Psoas muscle (tissue), 7 donors: ENCODE measurements at regions not wholly inside any gene's neighbourhood (a gene's known extent, or its start where the extent isn't known, plus 50 kb on each side); places are given as distances from the start of the nearest gene placed in this dataset.
"Not testable (repeated sequence)": the region's sequence is repeated elsewhere in the genome, so short reads cannot be mapped to it uniquely, and the experiment has no call there.

Source experiments
- ATAC-seq, 4 donors: fragments of 200-7000 bp; cut with Tn5 transposase; one replicate each; pipeline ENCODE4 v1.9.1; 2020; ENCODE audit warnings: moderate library complexity in 3 of 4, mild to moderate bottlenecking in 2 of 4
- DNase-seq, 2 donors: peaks; one replicate each; pipeline ENCODE4 v3.0.0-alpha.2; 2020
- H3K27ac ChIP-seq: fragments of 200-600 bp; one replicate; pipeline ENCODE4 v1.8.0; 2022
- H3K27me3 ChIP-seq, 3 donors: fragments of 200-600 bp in 1 of 3; one replicate each; pipeline versions ENCODE4 v1.6.1 to v1.8.0; 2013 to 2022; ENCODE audit warnings: low read length in 2 of 3, mild to moderate bottlenecking in 2 of 3, moderate library complexity in 1 of 3; ENCODE audit not compliant: insufficient read depth in 3 of 3
- H3K36me3 ChIP-seq, 2 donors: fragments of 200-600 bp in 1 of 2; one replicate each; pipeline versions ENCODE4 v1.6.1 to v1.8.0; 2013 to 2022; ENCODE audit warnings: low read depth in 1 of 2, mild to moderate bottlenecking in 1 of 2, moderate library complexity in 1 of 2; ENCODE audit not compliant: insufficient read depth in 1 of 2
- H3K4me1 ChIP-seq: fragments of 200-600 bp; one replicate; pipeline ENCODE4 v1.8.0; 2022
- H3K4me3 ChIP-seq: fragments of 200-600 bp; one replicate; pipeline ENCODE4 v1.8.0; 2022; ENCODE audit warnings: mild to moderate bottlenecking
- H3K9me3 ChIP-seq: fragments of 200-600 bp; one replicate; pipeline ENCODE4 v1.8.0; 2022
- CTCF ChIP-seq: fragments of 200-600 bp; IDR thresholded peaks from one replicate; pipeline ENCODE4 v1.8.0; 2022; ENCODE audit warnings: antibody characterized with exemption
- WGBS, 3 donors: extraction: QIAGEN DNeasy Blood & Tissue Kit; methylation state at CpG; one replicate each; pipeline versions ENCODE4 v1.1.6 to v1.1.7; 2013; 5-methylcytosine and 5-hydroxymethylcytosine counted together
- intact Hi-C, 2 donors: fragments of 100-400 bp; cut with DNase I; formaldehyde crosslinking; loops; one replicate each; pipeline versions ENCODE4 v1.11.0 to v1.14.2; 2022
- donor health status: healthy with polysubstance abuse.
- donor health status: DM: no; HTN: no; CAD: no; lungs with moderate emphysema.
- donor health status: Bipolar disorder and iron deficiency.
- donor health status: healthy.
- donor health status: DM: yes; HTN: yes; CAD: no.
- donor health status: DM: no; HTN: no; CAD: no.
- donor health status: DM: yes; HTN: yes; CAD: no.

- TF ChIP-seq CTCF = no peak
- Histone ChIP-seq H3K4me3 (no peak overlapping the region), H3K36me3 (no peaks in the 10 kb centered on the region), H3K9me3 (no peaks in the 10 kb centered on the region), H3K4me1 (no peaks in the 10 kb centered on the region), H3K27ac (no peak overlapping the region), H3K27me3 (no peaks in the 10 kb centered on the region)
- intact Hi-C loops = no loop called here
- DNase-seq (no peak), ATAC-seq (no peak)
- WGBS, 3 donors = 75 to 79% (median 75%) methylated on average over 9 of the region's 9 CpGs
These were observed 60.9 kb upstream of the KCNQ5 start for GRCh38 chr6:72560721-72561593.

- no peak for DNase-seq
- Histone ChIP-seq H3K4me1 (no peaks in the 10 kb centered on the region), H3K9me3 (no peaks in the 10 kb centered on the region), H3K4me3 (no peak overlapping the region), H3K27me3 (no peaks in the 10 kb centered on the region), H3K27ac (no peak overlapping the region), H3K36me3 (no peaks in the 10 kb centered on the region)
- intact Hi-C loops = no loop called here
- no peak for TF ChIP-seq CTCF
- 84 to 94% (median 91%) methylated on average over 1 of the region's 1 CpG for WGBS, 3 donors
- ATAC-seq = no peak
These were observed 60.2 kb upstream of the KCNQ5 start for GRCh38 chr6:72561629-72562028.

GRCh38 chr6:72564231-72564630, 57.6 kb upstream of the KCNQ5 start:
- Histone ChIP-seq H3K27me3 (no peaks in the 10 kb centered on the region), H3K4me3 (no peak overlapping the region), H3K27ac (no peak overlapping the region), H3K4me1 (no peaks in the 10 kb centered on the region), H3K36me3 (no peaks in the 10 kb centered on the region), H3K9me3 (no peaks in the 10 kb centered on the region)
- ATAC-seq (no peak), DNase-seq (no peak)
- TF ChIP-seq CTCF = no peak
- WGBS, 3 donors = 71 to 83% (median 74%) methylated on average over 1 of the region's 1 CpG
- intact Hi-C loops = no loop called here

GRCh38 chr6:72571993-72572392, 49.9 kb upstream of the KCNQ5 start:
- 79 to 82% (median 80%) methylated on average over 1 to 3 of the region's 4 CpGs for WGBS, 3 donors

More at GRCh38 chr6:72571993-72572392, 49.9 kb upstream of the KCNQ5 start:
- ATAC-seq, H3K4me3 ChIP-seq, H3K27ac ChIP-seq, intact Hi-C loops, H3K36me3 ChIP-seq, H3K27me3 ChIP-seq, DNase-seq, H3K4me1 ChIP-seq, H3K9me3 ChIP-seq: not testable (repeated sequence)
